ENCODE measurements at regions not wholly inside any gene's neighbourhood (a gene's known extent, or its start where the extent isn't known, plus 50 kb on each side); places are given as distances from the start of the nearest gene placed in this dataset.
A peak's percentile ranks its signal among the peaks of the same experiment; 100 is the strongest.

DNA sequence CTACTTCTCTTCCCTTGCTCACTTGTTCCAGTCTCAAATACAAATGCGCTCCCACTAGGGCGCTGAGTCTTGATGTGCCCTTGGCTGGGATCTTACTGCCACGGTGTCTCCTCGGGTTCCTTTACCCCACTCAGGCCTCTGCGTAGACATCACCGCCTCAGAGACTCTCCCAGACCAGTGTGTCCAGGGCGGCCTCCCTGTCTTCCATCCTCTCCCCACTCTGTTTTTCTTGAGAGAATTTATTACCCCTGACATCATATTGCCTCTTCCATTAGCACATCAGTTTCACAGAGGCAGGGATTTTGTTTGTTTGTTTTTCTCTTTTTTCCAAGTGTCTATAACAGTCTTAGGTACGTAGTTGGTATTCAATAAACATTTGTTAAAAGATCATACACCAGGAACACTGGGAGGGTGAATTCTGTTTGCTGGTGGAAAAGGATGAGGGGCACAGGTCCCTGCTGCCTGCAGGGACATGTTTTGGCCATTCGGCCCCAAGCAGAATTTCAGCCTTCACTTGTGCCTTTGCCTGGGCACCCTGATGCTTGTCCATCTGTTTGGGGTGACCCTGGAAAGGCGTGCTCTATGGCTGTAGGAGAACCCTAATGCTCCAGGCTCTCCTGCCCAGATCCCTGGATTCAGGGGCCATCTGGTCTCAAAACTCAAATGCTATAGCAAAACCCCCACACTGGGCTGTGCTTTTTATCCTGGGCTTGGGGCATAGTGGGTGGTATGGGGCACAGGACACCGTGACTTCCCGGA is 55.0 kb downstream of the RPL37A start:
- no peak for DNase-seq

DNA sequence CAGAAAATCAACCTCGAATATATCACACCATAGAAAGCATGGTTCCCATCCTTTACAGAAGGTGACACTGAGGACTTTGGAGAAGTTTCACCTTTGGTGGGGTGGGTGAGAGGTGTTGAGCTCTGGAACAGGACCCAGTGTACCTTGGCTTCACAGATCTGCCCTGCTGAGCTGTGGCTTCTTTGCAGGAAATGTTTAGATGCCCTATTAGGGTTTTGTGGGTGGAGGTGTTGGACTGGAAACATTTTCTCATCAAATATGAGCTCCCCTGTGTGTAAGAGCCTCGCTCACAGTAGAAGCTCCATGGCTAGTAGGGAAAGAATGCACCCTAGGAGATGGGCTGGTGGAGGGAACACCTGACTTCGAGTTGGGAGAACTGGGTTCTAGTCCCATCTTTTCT is 55.6 kb downstream of the RPL37A start:
- DNase-seq: no peak

DNA sequence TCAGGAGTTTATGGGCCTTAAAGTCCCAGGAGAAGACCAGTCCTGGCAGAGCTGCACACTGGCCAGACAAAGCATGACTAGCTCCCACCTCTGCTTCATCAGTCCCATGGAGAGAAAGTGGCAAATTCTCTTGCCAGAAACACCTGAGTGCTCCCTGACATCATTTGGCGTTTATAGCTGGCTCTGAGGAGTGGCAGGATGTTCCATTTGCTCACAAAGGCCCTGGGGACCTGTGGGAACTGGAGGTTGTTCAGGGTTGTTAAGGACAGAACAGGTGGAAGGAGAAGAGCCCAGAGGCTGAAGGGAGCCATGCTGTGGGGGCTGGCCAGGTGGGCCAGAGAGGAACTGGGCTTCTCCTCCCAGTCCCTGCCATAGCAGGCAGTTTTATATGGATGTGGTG is 56.1 kb downstream of the RPL37A start:
- DNase-seq: no peak

DNA sequence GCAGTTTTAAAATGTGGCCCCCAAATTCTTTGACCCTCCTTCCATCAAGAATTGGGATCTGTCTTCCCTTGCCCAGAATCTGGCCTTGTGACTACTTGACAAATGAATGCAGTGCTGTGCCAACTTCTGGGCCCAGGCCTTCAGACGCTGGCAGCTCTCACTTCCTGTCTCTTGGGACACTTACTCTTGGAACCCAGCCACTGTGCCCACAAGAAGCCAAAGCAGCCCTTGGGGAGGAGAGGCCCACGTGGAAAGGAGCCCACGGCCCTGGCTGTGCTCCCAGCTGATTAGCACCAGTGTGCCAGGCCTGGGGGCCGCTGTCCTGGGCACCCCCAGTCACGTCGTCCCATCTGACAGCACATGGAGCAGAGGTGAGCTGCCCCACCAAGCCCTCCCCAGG is 56.6 kb downstream of the RPL37A start:
- peak; percentile 68 for DNase-seq

DNA sequence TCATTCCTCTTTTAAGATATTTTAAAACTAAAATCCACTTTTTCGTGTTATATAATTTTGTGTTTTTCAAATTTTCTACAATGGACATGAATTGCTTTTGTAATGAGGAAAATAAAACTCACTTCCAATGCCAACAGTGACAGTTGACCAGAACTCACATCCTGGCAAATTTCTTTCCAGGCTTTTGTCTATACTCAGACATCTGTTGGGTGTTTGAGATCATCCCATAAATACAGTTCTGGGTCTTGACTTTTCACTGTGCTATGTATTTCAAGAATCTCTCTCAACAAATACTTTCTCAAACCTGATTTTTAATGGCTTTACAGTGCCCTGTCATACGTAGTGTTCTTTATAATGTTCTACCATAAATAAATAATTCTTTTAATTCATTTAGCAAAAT is 57.6 kb downstream of the RPL37A start:
- DNase-seq: no peak

DNA sequence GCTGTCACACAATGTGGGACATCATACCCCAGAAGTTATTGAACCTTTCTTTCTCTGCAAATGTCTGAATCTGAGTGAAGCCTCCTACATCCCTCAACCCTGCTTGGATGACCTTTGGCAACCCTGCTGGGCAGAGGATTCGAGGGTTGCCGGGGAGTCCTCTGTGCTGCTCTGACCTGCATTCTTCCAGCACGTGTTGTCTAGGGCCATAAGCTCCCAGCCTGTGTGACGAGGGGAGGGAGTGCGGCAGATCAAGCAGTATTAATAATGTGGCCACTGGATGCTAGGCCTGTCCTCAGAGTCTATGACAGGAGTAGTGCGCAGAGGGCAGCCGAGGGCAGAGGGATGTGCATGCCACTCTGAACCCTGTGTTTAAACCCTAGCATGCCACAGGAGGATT is 58.8 kb downstream of the RPL37A start:
- DNase-seq: no peak

DNA sequence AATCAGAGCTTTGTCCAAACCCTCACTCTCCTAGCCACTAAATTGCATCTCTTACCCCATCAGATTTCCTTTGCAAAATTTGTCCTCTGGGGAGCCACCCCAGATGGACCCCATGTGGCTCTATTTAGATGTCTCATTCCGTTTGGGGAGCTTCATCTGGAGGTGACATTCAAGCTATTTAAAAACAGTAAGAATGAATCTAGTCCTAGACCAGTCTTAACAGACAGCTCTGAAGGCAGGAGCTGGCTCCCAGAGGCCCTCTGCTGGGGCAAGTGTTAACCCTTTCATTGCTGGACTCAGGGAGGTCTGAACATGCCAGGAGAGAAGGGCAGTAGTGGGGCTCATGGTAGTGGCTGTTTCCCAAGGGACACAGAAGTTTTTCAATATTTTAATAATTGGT is 59.2 kb downstream of the RPL37A start:
- DNase-seq: no peak

DNA sequence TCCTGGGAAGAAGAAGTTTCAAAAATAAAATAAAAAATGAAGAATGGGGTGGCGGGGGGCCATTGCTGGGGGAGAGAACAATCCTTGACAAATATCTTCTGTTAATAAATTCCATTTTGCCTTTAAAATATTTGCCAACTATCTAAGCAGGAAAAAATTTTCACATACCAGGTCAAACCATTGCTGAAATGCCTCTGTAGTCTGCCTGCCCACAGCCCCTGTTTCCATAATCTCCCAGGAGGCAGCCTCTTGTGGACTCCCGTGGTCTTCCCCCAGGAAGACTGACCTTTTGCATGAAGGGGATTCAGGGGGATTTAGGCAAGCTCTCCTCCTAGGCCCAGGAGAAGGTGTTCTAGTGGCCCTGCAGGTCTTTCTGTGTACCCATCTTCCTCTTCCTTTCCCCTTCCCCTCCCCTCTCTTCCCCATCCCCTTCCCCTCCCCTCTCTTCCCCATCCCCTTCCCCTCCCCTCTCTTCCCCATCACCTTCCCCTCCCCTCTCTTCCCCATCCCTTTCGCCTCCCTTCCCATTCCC is 61.0 kb downstream of the RPL37A start:
- DNase-seq: no peak

DNA sequence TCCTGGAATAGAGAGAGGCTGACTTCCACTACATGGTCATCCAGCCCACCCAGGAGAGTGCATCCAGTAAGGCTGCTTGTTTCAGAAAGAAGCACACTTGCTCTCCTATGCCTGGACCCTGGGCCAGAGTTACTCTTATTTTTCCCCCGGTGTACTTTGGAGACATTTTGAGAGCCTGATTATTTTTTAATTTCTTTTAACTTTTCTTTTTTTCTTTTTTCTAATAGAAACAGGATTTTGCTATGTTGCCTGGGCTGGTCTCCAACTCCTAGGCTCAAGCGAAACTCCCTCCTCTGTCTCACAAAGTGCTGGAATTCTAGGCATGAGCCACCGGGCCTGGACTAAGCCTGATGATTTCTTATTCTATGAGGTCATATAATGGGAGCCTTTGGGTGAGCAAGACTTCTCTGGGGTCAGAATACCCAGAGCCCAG is 62.2 kb downstream of the RPL37A start:
- DNase-seq: no peak

DNA sequence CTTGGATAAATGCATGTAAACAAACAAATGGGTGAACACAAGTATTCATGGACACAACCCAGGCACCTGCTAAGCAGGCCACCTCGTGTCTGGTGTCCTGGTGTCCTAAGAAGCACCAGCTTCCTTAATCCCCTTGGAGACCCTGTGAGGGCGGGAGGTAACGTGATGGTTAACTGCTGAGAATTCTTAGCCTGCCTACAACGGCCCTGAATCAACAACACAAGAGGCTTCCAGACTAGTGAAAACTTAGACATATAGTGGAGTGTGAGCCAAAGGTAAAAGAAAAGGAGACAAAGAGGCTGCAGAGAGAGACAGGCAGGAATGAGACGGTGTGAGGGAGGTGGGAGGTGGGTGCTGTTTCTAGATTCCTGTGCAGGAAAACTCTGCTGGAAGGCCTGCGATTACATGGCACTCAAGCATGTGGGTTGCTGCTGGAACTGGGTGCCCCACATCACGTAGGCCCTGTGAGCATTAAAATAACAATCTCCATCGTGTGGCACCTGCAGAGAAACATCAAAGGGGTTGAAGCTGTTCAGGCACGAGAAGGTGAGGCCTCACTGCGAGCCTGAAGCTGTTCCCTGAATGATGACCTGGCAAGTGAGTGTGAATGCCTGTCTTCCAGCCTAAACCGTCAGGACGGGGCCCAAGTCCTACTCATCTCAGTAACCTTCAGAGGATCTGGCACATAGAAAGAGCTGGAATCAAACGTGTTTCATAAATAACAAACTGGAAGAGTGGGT is 64.2 kb downstream of the RPL37A start:
- DNase-seq: no peak

DNA sequence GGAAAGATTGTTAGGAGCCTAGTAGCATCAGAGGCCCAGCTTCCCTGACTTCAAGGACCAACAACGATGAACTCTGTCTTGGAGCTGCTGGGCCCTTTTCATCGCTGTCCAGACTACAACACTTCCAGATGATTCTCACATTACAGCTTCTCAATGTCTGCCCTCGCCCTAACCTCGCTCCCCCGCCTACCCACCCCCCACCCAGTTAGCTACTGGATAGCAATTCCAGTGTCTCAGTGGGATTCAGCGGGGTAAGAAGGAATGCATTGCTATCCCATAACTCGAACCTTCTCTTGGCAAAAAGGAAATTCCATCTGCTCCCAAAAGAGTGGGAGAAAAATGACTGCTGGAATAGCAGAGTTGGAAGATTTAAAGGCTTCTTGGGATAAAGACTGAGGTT is 65.0 kb downstream of the RPL37A start:
- DNase-seq: no peak

DNA sequence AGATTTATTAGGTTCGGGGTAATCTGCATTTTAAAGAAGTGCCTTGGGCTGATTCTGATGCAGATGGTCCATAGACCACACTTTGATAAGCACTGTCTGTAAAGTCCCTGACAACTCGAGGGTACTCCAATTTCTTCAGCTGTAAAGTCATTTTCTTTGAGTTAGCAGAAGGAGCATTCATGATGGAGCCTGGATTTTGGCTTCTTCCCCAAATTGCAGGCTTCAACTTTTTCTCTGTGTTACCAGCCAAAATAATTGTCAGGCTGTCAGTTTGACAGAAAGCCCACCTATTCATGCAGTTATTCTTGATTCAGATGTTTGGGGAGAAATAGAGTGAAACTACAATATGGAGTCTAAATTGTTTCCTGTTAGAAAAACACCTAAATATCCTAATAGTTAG is 66.0 kb downstream of the RPL37A start:
- DNase-seq: no peak

DNA sequence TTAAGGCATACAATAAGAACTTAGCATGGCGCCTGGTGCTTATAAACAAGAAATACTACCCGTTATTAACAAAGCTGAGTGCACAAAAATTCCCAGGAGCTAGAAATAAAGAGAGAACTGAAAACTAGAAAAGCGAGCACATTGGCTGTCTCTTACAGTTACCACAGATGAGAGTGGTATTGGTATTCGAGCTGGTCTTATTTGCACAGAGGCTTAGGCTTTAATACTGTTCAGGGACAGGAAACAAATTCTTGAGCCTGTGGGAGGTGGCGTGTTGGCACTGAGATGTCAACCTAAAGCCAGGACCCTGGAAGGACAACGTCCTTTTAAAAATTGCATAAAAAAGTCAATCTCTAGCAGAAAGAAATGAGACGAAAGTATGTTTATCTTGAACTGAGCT is 67.3 kb upstream of the IGFBP2 start:
- no peak for DNase-seq

DNA sequence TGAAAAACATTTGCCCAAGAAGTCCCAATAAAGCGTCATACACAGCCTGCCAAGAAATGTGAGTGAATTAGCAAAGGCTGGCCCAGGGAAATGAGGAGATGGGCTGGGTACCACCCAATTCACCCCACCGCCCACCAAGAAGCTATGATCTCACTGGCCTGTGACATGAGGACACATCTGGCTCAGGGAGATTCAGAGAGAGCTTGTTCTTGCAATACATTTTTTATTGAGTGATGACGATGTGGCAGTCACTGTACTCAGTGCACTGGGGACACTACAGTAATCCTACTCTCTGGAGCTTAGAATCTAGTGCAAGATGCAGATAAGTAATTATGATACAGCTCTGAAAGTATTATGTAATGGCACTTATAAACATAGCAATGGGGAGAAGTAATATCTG is 64.6 kb upstream of the IGFBP2 start:
- DNase-seq: no peak

DNA sequence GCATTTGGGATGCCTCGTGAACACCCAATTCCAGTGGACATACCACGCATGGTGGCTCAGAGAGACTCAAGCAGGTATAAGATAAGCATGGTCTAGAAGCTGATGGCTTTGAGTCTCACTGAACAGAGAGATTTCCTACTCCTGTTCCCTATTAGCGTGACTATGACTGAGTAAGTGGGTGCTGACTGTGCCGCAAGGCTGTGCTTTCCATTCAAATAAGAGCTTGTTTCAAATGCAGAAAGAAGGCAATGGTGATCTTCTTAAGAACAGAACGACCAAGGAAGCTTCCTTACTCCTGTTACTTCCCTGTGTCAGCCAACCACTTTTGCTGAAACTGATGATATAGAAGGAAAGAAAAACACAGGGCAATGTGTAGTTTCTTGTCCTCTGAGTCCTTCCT is 63.5 kb upstream of the IGFBP2 start:
- DNase-seq: no peak

DNA sequence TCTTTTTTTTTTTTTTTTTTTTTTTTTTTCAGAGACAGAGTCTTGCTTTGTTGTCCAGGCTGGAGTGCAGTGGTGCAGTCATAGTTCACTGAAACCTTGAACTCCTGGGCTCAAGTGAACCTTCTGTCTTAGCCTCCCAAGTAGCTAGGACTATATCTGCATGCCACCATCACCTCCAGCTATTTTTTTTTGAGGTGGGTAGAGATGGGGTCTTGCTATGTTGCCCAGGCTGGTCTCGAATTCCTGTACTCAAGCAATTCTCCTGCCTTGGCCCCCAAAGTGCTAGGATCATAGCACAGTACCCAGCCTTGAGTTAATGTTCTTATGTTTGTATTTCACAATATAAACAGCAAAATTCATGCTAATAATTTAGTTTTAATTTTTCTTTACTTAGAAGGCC is 62.9 kb upstream of the IGFBP2 start:
- DNase-seq: no peak

DNA sequence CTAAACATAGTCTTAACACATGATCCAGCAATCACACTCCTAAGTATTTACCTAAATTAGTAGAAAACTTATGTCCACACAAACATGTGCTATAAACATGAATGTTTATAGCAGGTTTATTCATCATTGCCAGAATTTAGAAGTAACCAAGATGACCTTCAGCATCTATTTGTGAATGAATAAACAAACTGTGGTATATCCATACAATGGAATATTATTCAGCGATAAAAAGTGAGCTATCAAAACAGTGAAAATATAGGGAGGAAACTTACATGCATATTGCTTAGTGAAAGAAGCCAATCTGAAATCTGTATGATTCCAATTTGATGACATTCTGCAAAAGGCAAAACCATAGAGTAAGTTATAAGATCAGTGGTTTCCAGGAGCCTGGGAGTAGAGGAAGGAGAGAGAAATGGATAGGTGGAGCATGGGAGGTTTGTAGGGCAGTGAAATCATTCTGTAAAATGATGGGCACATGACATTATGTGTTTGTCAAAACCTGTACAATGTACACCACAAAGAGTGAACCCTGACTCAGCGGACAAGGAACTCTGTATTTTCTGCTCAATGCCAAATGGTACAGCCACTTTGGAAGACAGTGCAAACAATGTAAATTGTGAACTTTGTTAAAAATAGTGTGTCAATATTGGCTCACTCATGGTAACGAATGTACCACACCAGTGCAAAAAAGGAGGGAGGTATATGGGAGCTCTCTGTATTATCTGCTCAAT is 61.9 kb upstream of the IGFBP2 start:
- no peak for DNase-seq

DNA sequence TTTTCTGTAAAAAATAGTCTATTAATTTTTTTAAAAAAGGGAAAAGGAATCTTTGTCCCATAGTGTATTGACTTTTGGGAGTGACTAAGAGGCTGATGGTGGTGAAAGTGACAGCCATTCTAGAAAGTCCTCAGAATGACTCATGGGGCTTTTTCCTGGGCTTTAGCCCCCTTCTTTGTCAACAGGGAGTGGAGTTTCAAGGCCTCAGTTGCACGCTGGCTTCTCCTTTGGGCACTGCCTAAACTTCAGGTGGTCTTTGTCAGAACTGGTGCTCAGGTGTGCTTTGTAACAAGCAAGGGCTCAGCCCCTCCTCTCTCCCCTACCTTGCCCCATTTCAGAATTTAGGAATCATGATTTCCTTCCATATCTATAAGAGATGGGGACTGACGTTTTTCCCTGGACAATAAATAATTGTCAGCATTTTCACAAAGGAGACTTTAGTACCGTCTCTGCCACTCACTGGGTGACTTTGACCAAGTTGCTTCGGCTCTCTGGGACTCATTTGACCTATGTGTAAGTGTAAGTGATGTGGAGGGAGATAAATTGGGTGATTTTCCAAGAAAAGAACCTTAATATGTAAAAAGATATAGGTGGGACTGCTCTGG is 61.2 kb upstream of the IGFBP2 start:
- no peak for DNase-seq

DNA sequence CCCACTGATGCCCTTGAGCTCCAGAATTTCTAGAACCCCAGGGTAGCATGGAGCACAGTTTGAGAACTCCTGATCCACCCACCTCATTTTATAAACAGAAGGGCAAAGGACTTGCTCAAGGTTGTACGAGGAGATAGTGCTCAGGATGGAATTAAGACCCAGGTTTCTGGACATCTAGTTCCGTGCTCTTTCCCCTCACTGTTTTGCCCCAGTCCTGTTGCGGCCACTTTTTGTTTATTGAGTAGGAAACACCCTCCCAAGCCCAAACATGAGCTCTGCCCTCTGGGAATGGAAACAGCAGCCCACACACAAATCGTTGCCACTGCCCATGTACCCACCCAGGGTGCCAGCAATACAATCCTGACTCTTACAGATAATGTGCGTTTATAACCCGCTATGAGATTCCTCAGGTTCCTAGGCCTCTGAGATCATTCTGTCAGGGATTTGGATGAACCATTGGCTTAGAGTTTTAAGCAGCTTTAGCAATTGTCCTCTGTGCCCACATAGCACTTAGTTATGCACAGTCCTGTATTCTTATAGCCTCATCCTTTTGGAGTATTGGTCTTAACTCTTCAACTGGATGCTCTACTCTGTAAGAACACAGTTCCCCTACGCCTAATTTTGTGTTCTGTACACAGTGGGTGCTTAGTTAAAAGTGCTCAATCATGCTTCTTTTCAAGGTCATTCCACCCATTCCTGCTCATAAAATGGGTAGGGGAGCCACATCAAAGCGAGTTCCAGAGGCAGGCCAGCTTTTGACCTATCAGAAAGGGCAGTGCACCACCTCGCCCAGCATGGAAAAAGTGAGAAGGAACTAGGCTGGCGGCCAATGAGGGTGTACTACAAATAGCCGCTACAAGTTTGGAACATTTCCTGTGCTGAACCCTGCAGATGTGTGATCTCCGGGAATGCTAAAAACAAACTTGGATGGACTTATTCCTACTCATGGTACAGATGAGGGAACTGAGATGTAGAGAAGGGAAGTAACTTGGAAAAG is 60.3 kb upstream of the IGFBP2 start:
- DNase-seq: no peak

DNA sequence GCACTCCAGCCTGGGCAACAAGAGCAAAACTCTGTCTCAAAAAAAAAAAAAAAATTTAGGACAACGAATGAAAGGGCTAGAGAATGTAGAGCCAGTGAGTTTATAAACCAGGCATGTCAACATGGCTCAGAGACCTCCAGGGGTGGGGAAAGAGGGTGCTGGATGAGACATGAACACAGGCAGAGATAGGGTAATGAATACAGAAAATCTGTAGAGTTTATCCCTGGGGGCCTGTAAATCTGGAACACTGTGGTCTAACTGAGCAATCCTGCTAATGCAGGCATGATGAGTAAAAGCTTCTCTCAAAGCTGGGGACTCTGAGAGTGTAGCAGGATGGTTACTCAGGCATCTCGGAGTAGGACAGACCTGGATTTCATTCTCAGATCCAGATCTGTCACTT is 59.2 kb upstream of the IGFBP2 start:
- no peak for DNase-seq

DNA sequence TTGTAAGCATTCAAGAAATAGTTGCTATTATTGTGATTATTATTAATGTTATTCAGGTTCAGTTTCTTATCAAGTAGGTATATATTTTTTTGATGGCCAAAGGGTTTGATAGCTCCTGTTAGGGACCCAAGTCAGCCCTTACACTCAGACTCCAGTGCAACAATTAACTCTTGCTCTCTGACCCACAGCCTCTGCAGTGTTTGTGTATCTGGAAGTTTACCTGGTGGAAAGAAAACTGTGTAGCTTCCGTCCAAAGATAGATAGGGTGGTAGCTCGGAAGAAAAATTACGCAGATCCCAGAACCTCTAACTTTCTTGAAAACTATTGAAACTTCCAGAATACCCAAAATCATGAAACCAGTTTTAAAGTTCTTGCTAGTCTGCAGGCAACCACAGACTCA is 58.6 kb upstream of the IGFBP2 start:
- no peak for DNase-seq

DNA sequence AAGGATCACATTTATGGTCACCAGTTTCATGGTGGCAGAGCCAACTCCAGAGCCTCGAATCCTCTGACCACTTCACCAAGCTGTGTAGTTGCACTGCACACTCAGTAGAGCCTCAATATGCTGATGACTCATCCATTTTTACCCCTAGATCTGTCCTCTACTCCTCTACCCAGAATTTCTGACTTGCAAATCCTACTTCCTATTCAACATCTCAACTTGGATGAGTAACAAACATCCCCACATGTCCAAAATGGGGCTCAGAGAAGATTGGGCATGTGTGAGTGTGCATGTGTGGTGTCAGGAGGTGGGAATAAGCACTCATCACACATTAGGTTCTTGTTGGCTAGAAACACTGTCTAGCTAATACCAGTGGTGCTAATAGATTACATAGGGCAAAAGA is 57.8 kb upstream of the IGFBP2 start:
- DNase-seq: peak; percentile 20

Data from MV-4-11 (cell line).